ENCODE measurements at regions not wholly inside any gene's neighbourhood (a gene's known extent, or its start where the extent isn't known, plus 50 kb on each side); places are given as distances from the start of the nearest gene placed in this dataset.
"Not testable (repeated sequence)": the region's sequence is repeated elsewhere in the genome, so short reads cannot be mapped to it uniquely, and the experiment has no call there.

DNA sequence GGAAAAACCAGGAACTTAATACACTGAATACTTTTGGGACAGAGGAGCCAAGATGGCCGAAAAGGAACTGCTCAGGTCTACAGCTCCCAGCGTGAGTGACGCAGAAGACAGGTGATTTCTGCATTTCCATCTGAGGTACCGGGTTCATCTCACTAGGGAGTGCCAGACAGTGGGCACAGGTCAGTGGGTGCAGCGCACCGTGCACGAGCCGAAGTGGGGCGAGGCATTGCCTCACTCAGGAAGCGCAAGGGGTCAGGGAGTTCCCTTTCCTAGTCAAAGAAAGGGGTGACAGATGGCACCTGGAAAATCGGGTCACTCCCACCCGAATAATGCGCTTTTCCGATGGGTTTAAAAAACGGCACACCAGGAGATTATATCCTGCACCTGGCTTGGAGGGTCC, 605.4 kb downstream of the DTWD2 start:
- not testable (repeated sequence) for TF ChIP-seq POLR2A (IDR thresholded peaks at IDR 0.05; ENCODE audit: low read depth, low read length); TAF1 (IDR thresholded peaks at IDR 0.05; ENCODE audit: borderline replicate concordance, low read depth, low read length)

Measured in GM12892 (cell line).